Esophagus squamous epithelium (tissue), 5 donors: ENCODE measurements at regions not wholly inside any gene's neighbourhood (a gene's known extent, or its start where the extent isn't known, plus 50 kb on each side); places are given as distances from the start of the nearest gene placed in this dataset.

Source experiments
- DNase-seq: peaks from one replicate; lab custom pipeline; 2025; lab: John Stamatoyannopoulos, UW
- H3K27ac ChIP-seq, 4 donors: fragments of 200-600 bp; sonication (generic); one replicate each; pipeline ENCODE4 v1.5.1; 2016 to 2019; ENCODE audit warnings: mild to moderate bottlenecking in 1 of 4
- H3K27me3 ChIP-seq, 4 donors: fragments of 200-600 bp; sonication (generic); 1 replicate in 3 of 4; 2 replicates in 1 of 4; pipeline versions ENCODE4 v1.5.1 to v1.6.0; 2017 to 2021; ENCODE audit warnings: antibody characterized with exemption in 1 of 4
- H3K36me3 ChIP-seq, 3 donors: fragments of 200-600 bp; sonication (generic); one replicate each; pipeline ENCODE4 v1.5.1; 2016 to 2019
- H3K4me1 ChIP-seq, 3 donors: fragments of 200-600 bp; sonication (generic); one replicate each; pipeline ENCODE4 v1.5.1; 2017 to 2019
- H3K4me3 ChIP-seq, 4 donors: fragments of 200-600 bp; sonication (generic); 1 replicate in 3 of 4; 2 replicates in 1 of 4; pipeline ENCODE4 v1.5.1; 2016 to 2019; ENCODE audit warnings: mild to moderate bottlenecking in 2 of 4, moderate library complexity in 1 of 4
- H3K9me3 ChIP-seq, 3 donors: fragments of 200-600 bp; sonication (generic); one replicate each; pipeline ENCODE4 v1.5.1; 2016 to 2019
- POLR2A ChIP-seq, 4 donors: fragments of 450-650 bp; IDR thresholded peaks; one replicate each; pipeline ENCODE4 v1.6.1; 2017; ENCODE audit warnings: antibody characterized with exemption in 4 of 4, mild to moderate bottlenecking in 4 of 4, moderate library complexity in 3 of 4
- WGBS, 2 donors: methylation state at CpG; one replicate each; pipeline ENCODE4 v1.1.5; 2018; 5-methylcytosine and 5-hydroxymethylcytosine counted together
- intact Hi-C: fragments of 100-400 bp; cut with DNase I; formaldehyde crosslinking; loops from one replicate; pipeline ENCODE4 v1.15.0; 2022
- TF ChIP-seq, protein P1 (sequence below), 6 experiments: fragments of 450-650 bp in 4 of 6; fragments of 200-600 bp in 2 of 6; sonication (generic) in 2 of 6; IDR thresholded peaks; one replicate each; pipeline ENCODE4 v1.5.1; 2016 to 2019; ENCODE audit warnings: antibody characterized with exemption in 6 of 6, mild to moderate bottlenecking in 4 of 6, moderate library complexity in 4 of 6
- donor health status: DM: yes; HTN: yes; CAD: no.

DNA sequence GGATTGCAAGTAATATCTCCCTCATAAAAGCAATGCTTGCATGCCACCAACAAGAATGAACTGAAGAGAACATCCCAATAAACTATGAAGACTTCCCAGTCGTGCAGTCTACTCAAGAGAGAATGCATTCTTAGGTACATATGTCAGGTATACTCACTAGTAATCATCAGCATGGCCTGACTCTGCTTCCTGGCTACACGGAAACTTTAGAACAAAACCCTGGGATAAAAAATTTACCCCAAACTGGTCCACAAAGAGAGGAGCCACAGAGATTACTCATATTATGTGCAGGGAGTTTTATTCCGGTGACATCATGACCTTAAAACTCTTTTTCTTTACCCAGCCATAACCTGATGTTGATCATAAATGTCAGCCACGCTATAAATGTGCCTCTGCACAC lies 57.5 kb upstream of the PAPPA start:
- WGBS, 2 donors: 69 to 75% methylated on average over 4 of the region's 4 CpGs
- DNase-seq: no peak
- H3K27ac ChIP-seq: no peak overlapping the region
- H3K4me1 ChIP-seq: peaks cover 0 to 16% (median 0%) of the 10 kb centered on the region in 3 donors
- intact Hi-C loops: no loop called here
- TF ChIP-seq, protein P1, sequence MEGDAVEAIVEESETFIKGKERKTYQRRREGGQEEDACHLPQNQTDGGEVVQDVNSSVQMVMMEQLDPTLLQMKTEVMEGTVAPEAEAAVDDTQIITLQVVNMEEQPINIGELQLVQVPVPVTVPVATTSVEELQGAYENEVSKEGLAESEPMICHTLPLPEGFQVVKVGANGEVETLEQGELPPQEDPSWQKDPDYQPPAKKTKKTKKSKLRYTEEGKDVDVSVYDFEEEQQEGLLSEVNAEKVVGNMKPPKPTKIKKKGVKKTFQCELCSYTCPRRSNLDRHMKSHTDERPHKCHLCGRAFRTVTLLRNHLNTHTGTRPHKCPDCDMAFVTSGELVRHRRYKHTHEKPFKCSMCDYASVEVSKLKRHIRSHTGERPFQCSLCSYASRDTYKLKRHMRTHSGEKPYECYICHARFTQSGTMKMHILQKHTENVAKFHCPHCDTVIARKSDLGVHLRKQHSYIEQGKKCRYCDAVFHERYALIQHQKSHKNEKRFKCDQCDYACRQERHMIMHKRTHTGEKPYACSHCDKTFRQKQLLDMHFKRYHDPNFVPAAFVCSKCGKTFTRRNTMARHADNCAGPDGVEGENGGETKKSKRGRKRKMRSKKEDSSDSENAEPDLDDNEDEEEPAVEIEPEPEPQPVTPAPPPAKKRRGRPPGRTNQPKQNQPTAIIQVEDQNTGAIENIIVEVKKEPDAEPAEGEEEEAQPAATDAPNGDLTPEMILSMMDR (IDR thresholded peaks at IDR 0.05): no peak
- no peak for TF ChIP-seq POLR2A (IDR thresholded peaks at IDR 0.05)
- no peaks in the 10 kb centered on the region for H3K36me3 ChIP-seq
- H3K4me3 ChIP-seq: no peak overlapping the region
- peaks cover 0 to 6% (median 0%) of the 10 kb centered on the region in 4 donors for H3K27me3 ChIP-seq
- H3K9me3 ChIP-seq: no peaks in the 10 kb centered on the region

- WGBS, 2 donors: 6 to 27% methylated on average over 2 to 3 of the region's 3 CpGs
- H3K9me3 ChIP-seq: no peaks in the 10 kb centered on the region
- no peaks in the 10 kb centered on the region for H3K36me3 ChIP-seq
- H3K27me3 ChIP-seq: peaks cover 0 to 6% (median 0%) of the 10 kb centered on the region in 4 donors
- no peak for DNase-seq
- no peak overlapping the region for H3K4me3 ChIP-seq
- no peak for TF ChIP-seq POLR2A (IDR thresholded peaks at IDR 0.05)
- TF ChIP-seq, protein P1 (IDR thresholded peaks at IDR 0.05): no peak
- peaks cover 0 to 23% (median 2%) of the 10 kb centered on the region in 3 donors for H3K4me1 ChIP-seq
- no peak overlapping the region for H3K27ac ChIP-seq
- intact Hi-C loops: no loop called here
Observed at GRCh38 chr9:116096853-116097252, 56.7 kb upstream of the PAPPA start.

DNA sequence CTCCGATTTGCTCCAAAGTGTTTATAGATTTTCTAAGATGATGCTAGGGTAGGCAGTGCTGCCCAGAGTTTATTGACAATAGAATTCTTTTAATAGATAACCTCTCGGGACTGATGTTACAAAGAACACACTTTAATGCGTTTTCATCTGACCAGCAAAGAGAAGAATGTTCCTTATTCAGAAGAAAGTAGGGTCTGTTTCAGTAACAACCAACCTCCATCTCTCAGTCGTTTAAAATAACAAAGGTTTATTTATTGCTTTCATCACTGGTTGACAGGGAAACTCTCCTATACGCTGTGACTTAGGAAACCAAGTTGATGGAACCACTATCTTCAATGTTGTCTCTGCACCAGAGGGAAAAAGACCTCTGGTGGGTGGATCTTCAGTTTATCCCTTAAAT lies 55.1 kb upstream of the PAPPA start:
- H3K27ac ChIP-seq: no peak overlapping the region
- H3K4me3 ChIP-seq: no peak overlapping the region
- DNase-seq: no peak
- intact Hi-C loops: no loop called here
- H3K9me3 ChIP-seq: no peaks in the 10 kb centered on the region
- H3K4me1 ChIP-seq: peaks cover 0 to 27% (median 3%) of the 10 kb centered on the region in 3 donors
- TF ChIP-seq, protein P1 (IDR thresholded peaks at IDR 0.05): no peak
- TF ChIP-seq POLR2A (IDR thresholded peaks at IDR 0.05): no peak
- peaks cover 0 to 6% (median 0%) of the 10 kb centered on the region in 4 donors for H3K27me3 ChIP-seq
- WGBS, 2 donors: 64 to 67% methylated on average over 5 of the region's 5 CpGs
- H3K36me3 ChIP-seq: no peaks in the 10 kb centered on the region

- Histone ChIP-seq H3K4me3 (no peak overlapping the region), H3K27ac (no peak overlapping the region), H3K9me3 (no peaks in the 10 kb centered on the region), H3K36me3 (no peaks in the 10 kb centered on the region), H3K27me3 (peaks cover 0 to 6% (median 0%) of the 10 kb centered on the region in 4 donors), H3K4me1 (peaks cover 0 to 27% (median 3%) of the 10 kb centered on the region in 3 donors)
- DNase-seq: no peak
- intact Hi-C loops: no loop called here
- WGBS, 2 donors: 73 to 94% methylated on average over 1 of the region's 1 CpG
- TF ChIP-seq, protein P1 (IDR thresholded peaks at IDR 0.05): no peak
- no peak for TF ChIP-seq POLR2A (IDR thresholded peaks at IDR 0.05)
Observed at GRCh38 chr9:116099821-116100220, 53.8 kb upstream of the PAPPA start.

- intact Hi-C loops: no loop called here
- Histone ChIP-seq H3K4me1 (peaks cover 0 to 27% (median 3%) of the 10 kb centered on the region in 3 donors), H3K36me3 (no peaks in the 10 kb centered on the region), H3K27ac (peak overlapping the region in 2 of 4 donors; percentile 54 to 59), H3K27me3 (peaks cover 0 to 6% (median 0%) of the 10 kb centered on the region in 4 donors), H3K9me3 (no peaks in the 10 kb centered on the region), H3K4me3 (no peak overlapping the region)
- 32 to 47% methylated on average over 3 of the region's 3 CpGs for WGBS, 2 donors
- no peak for TF ChIP-seq POLR2A (IDR thresholded peaks at IDR 0.05)
- TF ChIP-seq, protein P1 (IDR thresholded peaks at IDR 0.05): no peak
- no peak for DNase-seq
Observed at GRCh38 chr9:116100711-116101121, 52.9 kb upstream of the PAPPA start.
